OCI-LY3 (cell line): ENCODE measurements at regions not wholly inside any gene's neighbourhood (a gene's known extent, or its start where the extent isn't known, plus 50 kb on each side); places are given as distances from the start of the nearest gene placed in this dataset.

Source experiments
- CTCF ChIP-seq: fragments of 200-600, 300-600 bp; sonication (generic); IDR thresholded peaks from 2 replicates; pipeline ENCODE4 v1.5.1; 2014; ENCODE audit warnings: antibody characterized with exemption, low read length, low read depth
- EZH2phosphoT487 ChIP-seq: fragments of 200-600 bp; shearing (Covaris generic); IDR thresholded peaks from 2 replicates; pipeline ENCODE4 v1.6.1; 2018; ENCODE audit warnings: antibody characterized with exemption, mixed run types, low read depth

GRCh38 chr12:46627686-46628085, 198.1 kb downstream of the SLC38A4 start:
- no peak for TF ChIP-seq CTCF
- no peak for TF ChIP-seq EZH2phosphoT487
